Upper lobe of left lung (tissue), 4 donors: ENCODE measurements at regions not wholly inside any gene's neighbourhood (a gene's known extent, or its start where the extent isn't known, plus 50 kb on each side); places are given as distances from the start of the nearest gene placed in this dataset.

ENCODE experiments used
- EP300 ChIP-seq, 4 donors: sonication (generic); formaldehyde crosslinking; IDR thresholded peaks; one replicate each; pipeline ENCODE4 v1.5.1; 2017; ENCODE audit warnings: antibody characterized with exemption in 4 of 4, control low read depth in 2 of 4
- POLR2A ChIP-seq, 4 donors: fragments of 450-650 bp; IDR thresholded peaks; one replicate each; pipeline ENCODE4 v1.5.1; 2016 to 2017; ENCODE audit warnings: antibody characterized with exemption in 4 of 4, mild to moderate bottlenecking in 2 of 4
- POLR2AphosphoS5 ChIP-seq, 2 donors: sonication (generic); formaldehyde crosslinking; IDR thresholded peaks; one replicate each; pipeline ENCODE4 v1.5.1; 2017; ENCODE audit warnings: antibody characterized with exemption in 2 of 2
- TF ChIP-seq, protein P1 (sequence below), 6 experiments: fragments of 450-650 bp in 4 of 6; fragments of 200-600 bp in 2 of 6; sonication (generic) in 2 of 6; IDR thresholded peaks; one replicate each; pipeline ENCODE4 v1.5.1; 2016 to 2019; ENCODE audit warnings: antibody characterized with exemption in 6 of 6

DNA sequence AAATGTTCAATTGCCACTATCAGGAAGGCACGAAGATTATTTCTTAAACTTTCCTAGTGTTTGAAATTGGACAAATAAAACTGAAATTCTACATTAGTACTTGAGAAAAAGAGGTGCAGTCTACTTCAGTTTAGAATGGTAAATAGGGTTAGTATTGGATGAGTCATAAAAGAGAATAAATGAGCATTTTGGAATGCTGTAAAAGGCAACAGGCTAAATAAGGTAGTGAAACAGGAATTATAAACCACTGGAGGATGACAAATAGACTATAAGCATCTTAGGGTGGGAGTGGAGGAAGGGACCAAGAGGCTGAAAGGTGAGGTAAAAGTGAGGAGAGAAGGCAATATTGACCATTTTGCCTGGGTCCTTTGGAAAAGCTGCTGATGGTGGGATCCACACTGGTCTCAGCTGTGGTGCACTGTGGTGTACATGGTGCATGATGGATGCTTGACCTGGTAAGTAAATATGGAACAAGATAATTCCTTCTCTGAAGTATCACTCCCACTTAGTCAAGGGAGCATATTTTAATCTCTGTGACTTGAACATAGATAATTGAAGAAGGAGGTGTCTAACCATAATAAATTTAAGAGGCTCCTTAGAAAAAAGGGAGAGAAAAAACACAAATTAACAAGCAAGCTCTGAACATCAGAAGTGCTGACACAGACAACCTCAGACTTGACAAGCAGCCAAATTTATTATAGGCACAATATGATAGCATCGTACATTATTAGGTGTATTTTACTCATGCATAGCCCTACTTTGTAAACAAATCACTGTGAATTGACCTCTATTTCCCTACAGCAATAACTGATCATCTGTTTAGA, 76.4 kb upstream of the SCIN start:
- no peak for TF ChIP-seq EP300 (IDR thresholded peaks at IDR 0.05)
- TF ChIP-seq, protein P1, sequence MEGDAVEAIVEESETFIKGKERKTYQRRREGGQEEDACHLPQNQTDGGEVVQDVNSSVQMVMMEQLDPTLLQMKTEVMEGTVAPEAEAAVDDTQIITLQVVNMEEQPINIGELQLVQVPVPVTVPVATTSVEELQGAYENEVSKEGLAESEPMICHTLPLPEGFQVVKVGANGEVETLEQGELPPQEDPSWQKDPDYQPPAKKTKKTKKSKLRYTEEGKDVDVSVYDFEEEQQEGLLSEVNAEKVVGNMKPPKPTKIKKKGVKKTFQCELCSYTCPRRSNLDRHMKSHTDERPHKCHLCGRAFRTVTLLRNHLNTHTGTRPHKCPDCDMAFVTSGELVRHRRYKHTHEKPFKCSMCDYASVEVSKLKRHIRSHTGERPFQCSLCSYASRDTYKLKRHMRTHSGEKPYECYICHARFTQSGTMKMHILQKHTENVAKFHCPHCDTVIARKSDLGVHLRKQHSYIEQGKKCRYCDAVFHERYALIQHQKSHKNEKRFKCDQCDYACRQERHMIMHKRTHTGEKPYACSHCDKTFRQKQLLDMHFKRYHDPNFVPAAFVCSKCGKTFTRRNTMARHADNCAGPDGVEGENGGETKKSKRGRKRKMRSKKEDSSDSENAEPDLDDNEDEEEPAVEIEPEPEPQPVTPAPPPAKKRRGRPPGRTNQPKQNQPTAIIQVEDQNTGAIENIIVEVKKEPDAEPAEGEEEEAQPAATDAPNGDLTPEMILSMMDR (IDR thresholded peaks at IDR 0.05) = no peak
- TF ChIP-seq POLR2AphosphoS5 (IDR thresholded peaks at IDR 0.05) = no peak
- no peak for TF ChIP-seq POLR2A (IDR thresholded peaks at IDR 0.05)
